Endodermal cell (in vitro differentiated cells): ENCODE measurements at regions not wholly inside any gene's neighbourhood (a gene's known extent, or its start where the extent isn't known, plus 50 kb on each side); places are given as distances from the start of the nearest gene placed in this dataset.

Source experiments
- DNase-seq: peaks from one replicate; pipeline ENCODE4 v3.0.0-alpha.2; 2017
- H3K27ac ChIP-seq: 2 replicates; pipeline ENCODE4 v1.5.1; 2013; ENCODE audit warnings: mild to moderate bottlenecking, low read depth, low read length, moderate library complexity
- H3K27me3 ChIP-seq: 2 replicates; pipeline ENCODE4 v1.6.1; 2013; ENCODE audit warnings: mild to moderate bottlenecking, low read length, moderate library complexity; ENCODE audit not compliant: insufficient read depth, control insufficient read depth, poor library complexity, severe bottlenecking
- H3K36me3 ChIP-seq: 2 replicates; pipeline ENCODE4 v1.7.0; 2013; ENCODE audit warnings: mild to moderate bottlenecking, low read length, moderate library complexity; ENCODE audit not compliant: control insufficient read depth, insufficient read depth
- H3K4me1 ChIP-seq: one replicate; pipeline ENCODE4 v1.7.0; 2013; ENCODE audit warnings: low read length; ENCODE audit not compliant: control insufficient read depth, insufficient read depth
- H3K4me3 ChIP-seq: 2 replicates; pipeline ENCODE4 v1.5.1; 2013; ENCODE audit warnings: mild to moderate bottlenecking, low read length, moderate library complexity
- H3K9ac ChIP-seq: 2 replicates; pipeline ENCODE4 v1.6.1; 2013; ENCODE audit warnings: mild to moderate bottlenecking, low read length, moderate library complexity; ENCODE audit not compliant: poor library complexity, severe bottlenecking; ENCODE audit errors: extremely low read depth
- H3K9me3 ChIP-seq: 2 replicates; pipeline ENCODE4 v1.6.1; 2013; ENCODE audit warnings: mild to moderate bottlenecking, low read length, moderate library complexity; ENCODE audit not compliant: control insufficient read depth
- H3K27ac Mint-ChIP-seq: 2 replicates; pipeline ENCODE4 v1.8.0; 2020; ENCODE audit warnings: mixed read lengths
- H3K27me3 Mint-ChIP-seq: 2 replicates; pipeline ENCODE4 v1.8.0; 2021; ENCODE audit warnings: mild to moderate bottlenecking, mixed read lengths; ENCODE audit not compliant: insufficient read depth
- H3K36me3 Mint-ChIP-seq: 2 replicates; pipeline ENCODE4 v1.8.0; 2020; ENCODE audit warnings: low read depth, mixed read lengths
- H3K4me1 Mint-ChIP-seq: 2 replicates; pipeline ENCODE4 v1.8.0; 2020; ENCODE audit warnings: mixed read lengths
- H3K4me3 Mint-ChIP-seq: 2 replicates; pipeline ENCODE4 v1.8.0; 2020; ENCODE audit warnings: mild to moderate bottlenecking, moderate library complexity, mixed read lengths
- H3K9me3 Mint-ChIP-seq: 2 replicates; pipeline ENCODE4 v1.8.0; 2020; ENCODE audit warnings: mild to moderate bottlenecking, mixed read lengths
- CTCF ChIP-seq: fragments of 200-600 bp; sonication (generic); conservative IDR thresholded peaks from 2 replicates; pipeline ENCODE4 v1.5.0; 2021; ENCODE audit warnings: antibody characterized with exemption, mild to moderate bottlenecking
- WGBS, 2 experiments: methylation state at CpG; one replicate each; pipeline versions ENCODE4 v1.1.5 to v1.1.7; 2013; ENCODE audit warnings: missing lambda C conversion rate in 2 of 2, mixed read lengths in 1 of 2; ENCODE audit not compliant: insufficient coverage in 1 of 2, insufficient read length in 1 of 2; 5-methylcytosine and 5-hydroxymethylcytosine counted together

- no peak for DNase-seq
- no peaks in the 10 kb centered on the region for H3K27me3 Mint-ChIP-seq
- Histone ChIP-seq H3K9ac (no peak overlapping the region), H3K27ac (no peak overlapping the region), H3K36me3 (no peaks in the 10 kb centered on the region), H3K4me1 (peaks cover 5% of the 10 kb centered on the region), H3K27me3 (no peaks in the 10 kb centered on the region), H3K9me3 (no peaks in the 10 kb centered on the region), H3K4me3 (no peak overlapping the region)
- no peak overlapping the region for H3K4me3 Mint-ChIP-seq
- no peak for TF ChIP-seq CTCF
- 58 to 74% methylated on average over 2 to 5 of the region's 5 CpGs for WGBS, 2 experiments
- H3K9me3 Mint-ChIP-seq, result no peaks in the 10 kb centered on the region
- no peak overlapping the region for H3K27ac Mint-ChIP-seq
- H3K4me1 Mint-ChIP-seq, result peaks cover 11% of the 10 kb centered on the region
- no peaks in the 10 kb centered on the region for H3K36me3 Mint-ChIP-seq
Measured at GRCh38 chr7:130875901-130876300, 141.9 kb upstream of the KLF14 start.

GRCh38 chr7:130877236-130877990 is 143.4 kb upstream of the KLF14 start:
- H3K36me3 ChIP-seq, result no peaks in the 10 kb centered on the region
- peaks cover 5% of the 10 kb centered on the region for H3K4me1 ChIP-seq

GRCh38 chr7:130877991-130878305 is 143.9 kb upstream of the KLF14 start:
- Mint-ChIP-seq H3K4me1 (peaks cover 11% of the 10 kb centered on the region), H3K4me3 (no peak overlapping the region), H3K36me3 (no peaks in the 10 kb centered on the region), H3K9me3 (no peaks in the 10 kb centered on the region), H3K27ac (no peak overlapping the region), H3K27me3 (no peaks in the 10 kb centered on the region)
- Histone ChIP-seq H3K27me3 (no peaks in the 10 kb centered on the region), H3K4me1 (peaks cover 5% of the 10 kb centered on the region), H3K36me3 (no peaks in the 10 kb centered on the region), H3K9me3 (no peaks in the 10 kb centered on the region), H3K9ac (no peak overlapping the region), H3K4me3 (no peak overlapping the region), H3K27ac (peak overlapping the region; percentile 89)
- DNase-seq, result no peak
- no peak for TF ChIP-seq CTCF
- WGBS, 2 experiments, result 89 to 90% methylated on average over 2 to 4 of the region's 4 CpGs

More at GRCh38 chr7:130877236-130877990, 143.4 kb upstream of the KLF14 start:
- no peak overlapping the region for H3K4me3 Mint-ChIP-seq
- DNase-seq, result no peak
- H3K4me3 ChIP-seq, result no peak overlapping the region
- H3K27ac ChIP-seq, result peak overlapping the region; percentile 89
- no peak overlapping the region for H3K27ac Mint-ChIP-seq
- H3K27me3 Mint-ChIP-seq, result no peaks in the 10 kb centered on the region
- no peak overlapping the region for H3K9ac ChIP-seq
- peaks cover 11% of the 10 kb centered on the region for H3K4me1 Mint-ChIP-seq
- 80 to 87% methylated on average over 10 of the region's 10 CpGs for WGBS, 2 experiments
- no peaks in the 10 kb centered on the region for H3K9me3 ChIP-seq
- TF ChIP-seq CTCF, result no peak
- no peaks in the 10 kb centered on the region for H3K36me3 Mint-ChIP-seq
- H3K9me3 Mint-ChIP-seq, result no peaks in the 10 kb centered on the region
- H3K27me3 ChIP-seq, result no peaks in the 10 kb centered on the region
